Esophagus squamous epithelium (tissue), 4 donors: ENCODE measurements at regions not wholly inside any gene's neighbourhood (a gene's known extent, or its start where the extent isn't known, plus 50 kb on each side); places are given as distances from the start of the nearest gene placed in this dataset.

ENCODE experiments used
- POLR2A ChIP-seq, 4 donors: fragments of 450-650 bp; IDR thresholded peaks; one replicate each; pipeline ENCODE4 v1.6.1; 2017; ENCODE audit warnings: antibody characterized with exemption in 4 of 4, mild to moderate bottlenecking in 4 of 4, moderate library complexity in 3 of 4
- TF ChIP-seq, protein P1 (sequence below), 6 experiments: fragments of 450-650 bp in 4 of 6; fragments of 200-600 bp in 2 of 6; sonication (generic) in 2 of 6; IDR thresholded peaks; one replicate each; pipeline ENCODE4 v1.5.1; 2016 to 2019; ENCODE audit warnings: antibody characterized with exemption in 6 of 6, mild to moderate bottlenecking in 4 of 6, moderate library complexity in 4 of 6

- TF ChIP-seq POLR2A (IDR thresholded peaks at IDR 0.05), result no peak
- TF ChIP-seq, protein P1, sequence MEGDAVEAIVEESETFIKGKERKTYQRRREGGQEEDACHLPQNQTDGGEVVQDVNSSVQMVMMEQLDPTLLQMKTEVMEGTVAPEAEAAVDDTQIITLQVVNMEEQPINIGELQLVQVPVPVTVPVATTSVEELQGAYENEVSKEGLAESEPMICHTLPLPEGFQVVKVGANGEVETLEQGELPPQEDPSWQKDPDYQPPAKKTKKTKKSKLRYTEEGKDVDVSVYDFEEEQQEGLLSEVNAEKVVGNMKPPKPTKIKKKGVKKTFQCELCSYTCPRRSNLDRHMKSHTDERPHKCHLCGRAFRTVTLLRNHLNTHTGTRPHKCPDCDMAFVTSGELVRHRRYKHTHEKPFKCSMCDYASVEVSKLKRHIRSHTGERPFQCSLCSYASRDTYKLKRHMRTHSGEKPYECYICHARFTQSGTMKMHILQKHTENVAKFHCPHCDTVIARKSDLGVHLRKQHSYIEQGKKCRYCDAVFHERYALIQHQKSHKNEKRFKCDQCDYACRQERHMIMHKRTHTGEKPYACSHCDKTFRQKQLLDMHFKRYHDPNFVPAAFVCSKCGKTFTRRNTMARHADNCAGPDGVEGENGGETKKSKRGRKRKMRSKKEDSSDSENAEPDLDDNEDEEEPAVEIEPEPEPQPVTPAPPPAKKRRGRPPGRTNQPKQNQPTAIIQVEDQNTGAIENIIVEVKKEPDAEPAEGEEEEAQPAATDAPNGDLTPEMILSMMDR (IDR thresholded peaks at IDR 0.05), result no peak
Measured at GRCh38 chr11:43558146-43558545, 122.4 kb upstream of the HSD17B12 start.
